Skeletal muscle tissue (tissue), 3 donors: ENCODE measurements at regions not wholly inside any gene's neighbourhood (a gene's known extent, or its start where the extent isn't known, plus 50 kb on each side); places are given as distances from the start of the nearest gene placed in this dataset.

Experiments used
- H3K27ac ChIP-seq: one replicate; pipeline ENCODE4 v1.7.0; 2013; ENCODE audit warnings: mild to moderate bottlenecking, low read depth, low read length, inconsistent platforms
- H3K27me3 ChIP-seq, 3 donors: one replicate each; pipeline ENCODE4 v1.7.0; 2013; ENCODE audit warnings: low read length in 3 of 3; ENCODE audit not compliant: control insufficient read depth in 3 of 3, insufficient read depth in 3 of 3
- H3K36me3 ChIP-seq, 3 donors: one replicate each; pipeline ENCODE4 v1.7.0; 2013; ENCODE audit warnings: low read length in 3 of 3; ENCODE audit not compliant: control insufficient read depth in 3 of 3, insufficient read depth in 3 of 3
- H3K4me1 ChIP-seq, 3 donors: one replicate each; pipeline ENCODE4 v1.7.0; 2013; ENCODE audit warnings: low read length in 3 of 3, mild to moderate bottlenecking in 3 of 3; ENCODE audit not compliant: control insufficient read depth in 3 of 3, insufficient read depth in 3 of 3
- H3K4me3 ChIP-seq, 3 donors: one replicate each; pipeline ENCODE4 v1.7.0; 2013; ENCODE audit warnings: low read length in 3 of 3
- H3K9ac ChIP-seq, 3 donors: one replicate each; pipeline ENCODE4 v1.7.0; 2013; ENCODE audit warnings: low read length in 3 of 3, mild to moderate bottlenecking in 3 of 3, moderate library complexity in 2 of 3, low read depth in 1 of 3
- H3K9me3 ChIP-seq, 3 donors: one replicate each; pipeline ENCODE4 v1.7.0; 2013; ENCODE audit warnings: low read length in 3 of 3; ENCODE audit not compliant: control insufficient read depth in 3 of 3
- donor health status: Osteomylitis.

GRCh38 chr17:5809056-5809455 lies 224.7 kb upstream of the NLRP1 start:
- H3K9ac ChIP-seq, result no peak overlapping the region
- no peaks in the 10 kb centered on the region for H3K4me1 ChIP-seq
- peaks cover 0 to 4% (median 3%) of the 10 kb centered on the region in 3 donors for H3K9me3 ChIP-seq
- H3K4me3 ChIP-seq, result no peak overlapping the region
- H3K27me3 ChIP-seq, result peaks cover 0 to 7% (median 3%) of the 10 kb centered on the region in 3 donors
- no peak overlapping the region for H3K27ac ChIP-seq
- no peaks in the 10 kb centered on the region for H3K36me3 ChIP-seq

- peaks cover 0 to 7% (median 3%) of the 10 kb centered on the region in 3 donors for H3K27me3 ChIP-seq
Observed at GRCh38 chr17:5809580-5810188, 225.4 kb upstream of the NLRP1 start.

GRCh38 chr17:5812590-5812989 lies 228.3 kb upstream of the NLRP1 start:
- Histone ChIP-seq H3K27ac (no peak overlapping the region), H3K4me1 (peaks cover 0 to 4% (median 2%) of the 10 kb centered on the region in 3 donors), H3K36me3 (no peaks in the 10 kb centered on the region), H3K27me3 (no peaks in the 10 kb centered on the region), H3K9me3 (peaks cover 0 to 4% (median 3%) of the 10 kb centered on the region in 3 donors), H3K4me3 (no peak overlapping the region), H3K9ac (no peak overlapping the region)

More at GRCh38 chr17:5809580-5810188, 225.4 kb upstream of the NLRP1 start:
- Histone ChIP-seq H3K9me3 (peaks cover 0 to 4% (median 3%) of the 10 kb centered on the region in 3 donors), H3K9ac (no peak overlapping the region), H3K4me3 (no peak overlapping the region), H3K27ac (no peak overlapping the region), H3K4me1 (no peaks in the 10 kb centered on the region), H3K36me3 (no peaks in the 10 kb centered on the region)

- no peaks in the 10 kb centered on the region for H3K27me3 ChIP-seq
- no peak overlapping the region for H3K4me3 ChIP-seq
- peaks cover 0 to 4% (median 2%) of the 10 kb centered on the region in 3 donors for H3K4me1 ChIP-seq
- H3K36me3 ChIP-seq, result no peaks in the 10 kb centered on the region
- H3K9ac ChIP-seq, result no peak overlapping the region
- H3K9me3 ChIP-seq, result peaks cover 0 to 4% (median 3%) of the 10 kb centered on the region in 3 donors
- no peak overlapping the region for H3K27ac ChIP-seq
Observed at GRCh38 chr17:5813357-5813756, 229.0 kb upstream of the NLRP1 start.

GRCh38 chr17:5815396-5815795 lies 231.1 kb upstream of the NLRP1 start:
- Histone ChIP-seq H3K9me3 (peaks cover 0 to 3% (median 0%) of the 10 kb centered on the region in 3 donors), H3K9ac (no peak overlapping the region), H3K27me3 (peaks cover 0 to 3% (median 2%) of the 10 kb centered on the region in 3 donors), H3K36me3 (no peaks in the 10 kb centered on the region), H3K4me1 (peaks cover 0 to 4% (median 2%) of the 10 kb centered on the region in 3 donors), H3K4me3 (no peak overlapping the region), H3K27ac (no peak overlapping the region)

- H3K9me3 ChIP-seq, result no peaks in the 10 kb centered on the region
- H3K4me1 ChIP-seq, result peaks cover 0 to 4% (median 2%) of the 10 kb centered on the region in 3 donors
- H3K36me3 ChIP-seq, result no peaks in the 10 kb centered on the region
- peaks cover 0 to 4% (median 2%) of the 10 kb centered on the region in 3 donors for H3K27me3 ChIP-seq
- H3K4me3 ChIP-seq, result no peak overlapping the region
- no peak overlapping the region for H3K9ac ChIP-seq
- no peak overlapping the region for H3K27ac ChIP-seq
Observed at GRCh38 chr17:5816491-5817070, 232.3 kb upstream of the NLRP1 start.

- Histone ChIP-seq H3K9me3 (no peaks in the 10 kb centered on the region), H3K4me1 (peaks cover 0 to 4% (median 2%) of the 10 kb centered on the region in 3 donors), H3K9ac (no peak overlapping the region), H3K4me3 (no peak overlapping the region), H3K27ac (no peak overlapping the region), H3K36me3 (no peaks in the 10 kb centered on the region), H3K27me3 (peaks cover 0 to 4% (median 2%) of the 10 kb centered on the region in 3 donors)
Observed at GRCh38 chr17:5817475-5818395, 233.4 kb upstream of the NLRP1 start.

GRCh38 chr17:5819396-5819795 lies 235.1 kb upstream of the NLRP1 start:
- no peaks in the 10 kb centered on the region for H3K9me3 ChIP-seq
- H3K27ac ChIP-seq, result no peak overlapping the region
- H3K27me3 ChIP-seq, result peaks cover 0 to 4% (median 2%) of the 10 kb centered on the region in 3 donors
- no peak overlapping the region for H3K9ac ChIP-seq
- H3K36me3 ChIP-seq, result no peaks in the 10 kb centered on the region
- H3K4me3 ChIP-seq, result no peak overlapping the region
- H3K4me1 ChIP-seq, result peaks cover 0 to 4% (median 2%) of the 10 kb centered on the region in 3 donors

GRCh38 chr17:5819921-5820685 lies 235.8 kb upstream of the NLRP1 start:
- H3K27me3 ChIP-seq, result peaks cover 0 to 6% (median 4%) of the 10 kb centered on the region in 3 donors
- peaks cover 0 to 4% (median 2%) of the 10 kb centered on the region in 3 donors for H3K4me1 ChIP-seq
- no peak overlapping the region for H3K4me3 ChIP-seq
- no peaks in the 10 kb centered on the region for H3K36me3 ChIP-seq
- H3K9me3 ChIP-seq, result no peaks in the 10 kb centered on the region
- H3K9ac ChIP-seq, result no peak overlapping the region
- H3K27ac ChIP-seq, result no peak overlapping the region
